ENCODE measurements at regions not wholly inside any gene's neighbourhood (a gene's known extent, or its start where the extent isn't known, plus 50 kb on each side); places are given as distances from the start of the nearest gene placed in this dataset.

GRCh38 chr13:108551674-108552073, 77.7 kb upstream of the MYO16 start:
- TF ChIP-seq CTCF (IDR thresholded peaks at IDR 0.05 in 8 of 11, conservative IDR thresholded peaks at IDR 0.05 in 3 of 11) = no peak
- TF ChIP-seq POLR2A (IDR thresholded peaks at IDR 0.05) = no peak

Measured in spleen (tissue), 7 donors.